ENCODE measurements at regions not wholly inside any gene's neighbourhood (a gene's known extent, or its start where the extent isn't known, plus 50 kb on each side); places are given as distances from the start of the nearest gene placed in this dataset.

DNA sequence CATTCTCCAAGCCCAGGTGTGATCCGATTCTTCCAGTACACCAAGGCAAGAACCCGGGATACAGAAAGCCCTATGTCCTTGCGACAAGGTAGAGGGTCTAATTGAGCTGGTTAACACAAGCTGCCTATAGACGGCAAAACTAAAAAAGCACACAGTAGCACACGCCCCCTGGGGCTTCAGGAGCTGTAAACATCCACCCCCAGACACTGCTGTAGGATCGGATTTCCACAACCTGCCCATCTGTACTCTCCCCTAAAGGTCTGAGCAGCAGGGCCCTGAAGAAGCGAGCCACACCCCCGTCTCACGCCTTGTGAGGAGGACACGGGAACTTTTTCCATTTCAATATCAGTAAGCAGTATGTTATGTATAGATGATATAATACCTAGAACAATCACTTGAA lies 624.7 kb downstream of the BUD13 start:
- DNase-seq (ENCODE audit: low read depth, low spot score) = no peak
- Mint-ChIP-seq H3K27ac (ENCODE audit: unreplicated experiment) (no peak overlapping the region), H3K4me3 (no peak overlapping the region), H3K36me3 (ENCODE audit: low read depth) (peaks cover 2% of the 10 kb centered on the region), H3K9me3 (peaks cover 7% of the 10 kb centered on the region), H3K27me3 (ENCODE audit: low read depth) (no peaks in the 10 kb centered on the region), H3K4me1 (peaks cover 4% of the 10 kb centered on the region)
- TF ChIP-seq, protein P1, sequence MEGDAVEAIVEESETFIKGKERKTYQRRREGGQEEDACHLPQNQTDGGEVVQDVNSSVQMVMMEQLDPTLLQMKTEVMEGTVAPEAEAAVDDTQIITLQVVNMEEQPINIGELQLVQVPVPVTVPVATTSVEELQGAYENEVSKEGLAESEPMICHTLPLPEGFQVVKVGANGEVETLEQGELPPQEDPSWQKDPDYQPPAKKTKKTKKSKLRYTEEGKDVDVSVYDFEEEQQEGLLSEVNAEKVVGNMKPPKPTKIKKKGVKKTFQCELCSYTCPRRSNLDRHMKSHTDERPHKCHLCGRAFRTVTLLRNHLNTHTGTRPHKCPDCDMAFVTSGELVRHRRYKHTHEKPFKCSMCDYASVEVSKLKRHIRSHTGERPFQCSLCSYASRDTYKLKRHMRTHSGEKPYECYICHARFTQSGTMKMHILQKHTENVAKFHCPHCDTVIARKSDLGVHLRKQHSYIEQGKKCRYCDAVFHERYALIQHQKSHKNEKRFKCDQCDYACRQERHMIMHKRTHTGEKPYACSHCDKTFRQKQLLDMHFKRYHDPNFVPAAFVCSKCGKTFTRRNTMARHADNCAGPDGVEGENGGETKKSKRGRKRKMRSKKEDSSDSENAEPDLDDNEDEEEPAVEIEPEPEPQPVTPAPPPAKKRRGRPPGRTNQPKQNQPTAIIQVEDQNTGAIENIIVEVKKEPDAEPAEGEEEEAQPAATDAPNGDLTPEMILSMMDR (conservative IDR thresholded peaks at IDR 0.05) = no peak

DNA sequence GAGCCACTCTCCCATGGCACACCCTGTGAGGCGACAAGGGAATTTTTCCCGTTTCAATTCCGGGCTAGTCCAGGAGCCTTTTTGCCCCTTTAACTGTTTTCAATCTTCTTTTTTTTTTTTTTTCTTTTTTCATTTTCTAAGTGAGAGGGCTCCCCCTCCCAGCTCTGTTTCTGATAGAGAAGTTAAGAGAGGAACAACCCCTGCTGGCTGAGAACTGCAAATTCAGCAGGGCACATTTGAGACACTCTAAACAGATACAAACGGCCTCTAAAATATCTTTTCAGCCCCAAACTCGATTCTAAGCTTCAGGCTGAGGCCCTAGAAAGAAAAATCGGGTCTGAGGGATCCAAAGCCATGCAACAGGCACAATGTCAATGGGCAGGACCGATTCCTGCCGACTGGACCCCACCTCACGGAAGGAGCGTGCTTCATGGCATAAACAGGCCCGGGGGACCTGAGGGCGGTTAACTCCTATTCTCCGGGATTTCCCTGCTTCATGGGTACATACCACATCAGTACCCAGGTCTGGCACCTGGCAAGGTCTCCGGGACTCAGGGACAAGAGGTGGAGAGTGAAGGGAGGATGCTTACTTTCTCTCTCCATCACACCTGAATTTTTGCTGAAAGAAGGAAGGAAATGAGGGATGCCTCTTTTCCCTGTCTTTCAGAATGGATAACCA lies 627.5 kb downstream of the BUD13 start:
- Mint-ChIP-seq H3K27ac (ENCODE audit: unreplicated experiment) (no peak overlapping the region), H3K9me3 (no peaks in the 10 kb centered on the region), H3K4me3 (no peak overlapping the region), H3K36me3 (ENCODE audit: low read depth) (no peaks in the 10 kb centered on the region), H3K27me3 (ENCODE audit: low read depth) (no peaks in the 10 kb centered on the region), H3K4me1 (peaks cover 4% of the 10 kb centered on the region)
- DNase-seq (ENCODE audit: low read depth, low spot score) = no peak
- TF ChIP-seq, protein P1 (conservative IDR thresholded peaks at IDR 0.05) = peak; percentile 36

DNA sequence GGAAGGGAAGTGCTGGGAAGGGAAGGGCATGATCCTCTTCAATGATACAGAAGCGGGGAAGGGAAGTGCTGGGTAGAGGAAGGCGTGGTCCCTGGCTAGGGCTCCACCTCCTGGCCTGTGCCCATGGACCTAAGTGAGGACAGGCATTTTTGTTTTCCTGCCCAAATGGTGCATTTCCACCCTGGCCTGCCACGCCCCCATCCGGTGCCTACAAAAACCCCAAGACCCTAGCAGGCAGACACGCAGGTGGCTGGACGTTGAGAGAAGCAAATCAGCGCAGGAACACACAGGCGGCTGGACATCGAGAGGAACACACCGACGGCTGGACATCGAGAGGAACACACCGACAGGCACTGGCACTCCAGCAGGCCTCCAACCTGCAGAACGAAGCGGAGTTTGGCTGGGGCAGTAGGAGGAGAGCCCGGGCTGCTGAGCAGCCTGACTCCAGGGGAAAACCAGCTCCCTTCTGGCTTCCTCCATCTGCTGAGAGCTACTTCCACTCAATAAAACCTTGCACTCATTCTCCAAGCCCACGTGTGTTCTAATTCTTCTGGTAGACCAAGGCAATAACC lies 628.3 kb downstream of the BUD13 start:
- DNase-seq (ENCODE audit: low read depth, low spot score) = no peak
- TF ChIP-seq, protein P1 (conservative IDR thresholded peaks at IDR 0.05) = no peak
- no peaks in the 10 kb centered on the region for H3K36me3 Mint-ChIP-seq (ENCODE audit: low read depth)
- H3K9me3 Mint-ChIP-seq = no peaks in the 10 kb centered on the region
- H3K27me3 Mint-ChIP-seq (ENCODE audit: low read depth) = no peaks in the 10 kb centered on the region
- H3K4me1 Mint-ChIP-seq = peaks cover 4% of the 10 kb centered on the region
- H3K4me3 Mint-ChIP-seq = no peak overlapping the region
- H3K27ac Mint-ChIP-seq (ENCODE audit: unreplicated experiment) = no peak overlapping the region

DNA sequence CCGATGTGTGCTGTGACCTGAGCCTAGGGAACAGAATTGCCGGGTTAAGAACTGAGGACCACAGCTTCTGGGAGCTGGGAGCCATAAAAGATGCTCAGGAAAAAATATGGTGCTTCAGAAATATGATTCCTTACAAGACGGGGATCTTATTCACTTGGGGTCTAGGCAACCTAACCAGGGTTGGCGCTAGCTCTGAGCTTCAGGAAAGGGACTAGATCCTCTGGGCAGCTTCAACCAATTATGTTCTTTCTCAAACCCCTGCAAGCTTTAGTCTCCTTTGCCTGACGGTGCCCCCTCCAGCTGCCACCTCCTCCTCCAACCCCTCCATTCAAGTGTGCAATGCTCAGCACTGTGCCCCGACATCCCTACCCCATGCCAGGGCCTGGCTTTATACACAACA lies 634.1 kb upstream of the CADM1 start:
- Mint-ChIP-seq H3K27me3 (ENCODE audit: low read depth) (no peaks in the 10 kb centered on the region), H3K36me3 (ENCODE audit: low read depth) (no peaks in the 10 kb centered on the region), H3K9me3 (no peaks in the 10 kb centered on the region)

DNA sequence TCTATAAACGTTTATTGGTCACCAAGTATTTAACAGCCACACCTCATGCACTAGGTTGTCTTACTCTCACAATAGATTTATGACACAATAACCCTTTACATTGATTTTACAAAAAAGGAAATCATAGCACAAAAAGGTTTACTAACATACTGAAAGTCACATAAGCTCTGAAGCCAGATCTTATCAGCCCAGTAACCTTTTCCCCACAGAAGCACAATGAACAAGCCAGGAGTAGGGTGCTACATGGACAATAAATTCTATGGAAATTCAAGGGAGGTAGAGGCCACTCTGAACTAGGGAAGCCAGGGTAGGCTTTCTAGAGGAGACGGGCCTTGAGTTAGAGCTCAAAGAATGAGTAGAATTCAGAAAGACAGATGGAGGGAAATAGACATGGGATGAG lies 633.5 kb upstream of the CADM1 start:
- Mint-ChIP-seq H3K4me1 (peaks cover 18% of the 10 kb centered on the region), H3K36me3 (ENCODE audit: low read depth) (no peaks in the 10 kb centered on the region), H3K4me3 (no peak overlapping the region), H3K27ac (ENCODE audit: unreplicated experiment) (no peak overlapping the region), H3K27me3 (ENCODE audit: low read depth) (no peaks in the 10 kb centered on the region), H3K9me3 (no peaks in the 10 kb centered on the region)
- TF ChIP-seq, protein P1 (conservative IDR thresholded peaks at IDR 0.05) = no peak
- no peak for DNase-seq (ENCODE audit: low read depth, low spot score)

More for the DNA sequence above, 634.1 kb upstream of the CADM1 start:
- DNase-seq (ENCODE audit: low read depth, low spot score) = no peak
- TF ChIP-seq, protein P1 (conservative IDR thresholded peaks at IDR 0.05) = no peak
- Mint-ChIP-seq H3K4me3 (no peak overlapping the region), H3K27ac (ENCODE audit: unreplicated experiment) (no peak overlapping the region), H3K4me1 (peaks cover 13% of the 10 kb centered on the region)
